ENCODE measurements at regions not wholly inside any gene's neighbourhood (a gene's known extent, or its start where the extent isn't known, plus 50 kb on each side); places are given as distances from the start of the nearest gene placed in this dataset.
"Not testable (repeated sequence)": the region's sequence is repeated elsewhere in the genome, so short reads cannot be mapped to it uniquely, and the experiment has no call there.

- no peak overlapping the region for H3K27ac Mint-ChIP-seq (ENCODE audit: unreplicated experiment)
- no peaks in the 10 kb centered on the region for H3K4me1 Mint-ChIP-seq (ENCODE audit: low read depth, unreplicated experiment)
These were observed 316.9 kb downstream of the CTH start for GRCh38 chr1:70727886-70728489.

DNA sequence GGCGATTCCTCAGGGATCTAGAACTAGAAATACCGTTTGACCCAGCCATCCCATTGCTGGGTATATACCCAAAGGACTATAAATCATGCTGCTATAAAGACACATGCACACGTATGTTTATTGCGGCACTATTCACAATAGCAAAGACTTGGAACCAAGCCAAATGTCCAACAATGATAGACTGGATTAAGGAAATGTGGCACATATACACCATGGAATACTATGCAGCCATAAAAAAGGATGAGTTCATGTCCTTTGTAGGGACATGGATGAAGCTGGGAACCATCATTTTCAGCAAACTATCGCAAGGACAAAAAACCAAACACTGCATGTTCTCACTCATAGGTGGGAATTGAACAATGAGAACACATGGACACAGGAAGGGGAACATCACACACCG is 311.1 kb downstream of the PTGER3 start:
- H3K27ac Mint-ChIP-seq (ENCODE audit: unreplicated experiment); DNase-seq; H3K27me3 Mint-ChIP-seq (ENCODE audit: unreplicated experiment); H3K36me3 Mint-ChIP-seq (ENCODE audit: unreplicated experiment); H3K4me1 Mint-ChIP-seq (ENCODE audit: low read depth, unreplicated experiment); H3K4me3 Mint-ChIP-seq (ENCODE audit: unreplicated experiment); H3K9me3 Mint-ChIP-seq (ENCODE audit: unreplicated experiment): not testable (repeated sequence)

More at GRCh38 chr1:70727886-70728489, 316.9 kb downstream of the CTH start:
- no peak for DNase-seq
- Mint-ChIP-seq H3K36me3 (ENCODE audit: unreplicated experiment) (no peaks in the 10 kb centered on the region), H3K27me3 (ENCODE audit: unreplicated experiment) (peaks cover 2% of the 10 kb centered on the region), H3K4me3 (ENCODE audit: unreplicated experiment) (no peak overlapping the region), H3K9me3 (ENCODE audit: unreplicated experiment) (peaks cover 4% of the 10 kb centered on the region)
- TF ChIP-seq, protein P1, sequence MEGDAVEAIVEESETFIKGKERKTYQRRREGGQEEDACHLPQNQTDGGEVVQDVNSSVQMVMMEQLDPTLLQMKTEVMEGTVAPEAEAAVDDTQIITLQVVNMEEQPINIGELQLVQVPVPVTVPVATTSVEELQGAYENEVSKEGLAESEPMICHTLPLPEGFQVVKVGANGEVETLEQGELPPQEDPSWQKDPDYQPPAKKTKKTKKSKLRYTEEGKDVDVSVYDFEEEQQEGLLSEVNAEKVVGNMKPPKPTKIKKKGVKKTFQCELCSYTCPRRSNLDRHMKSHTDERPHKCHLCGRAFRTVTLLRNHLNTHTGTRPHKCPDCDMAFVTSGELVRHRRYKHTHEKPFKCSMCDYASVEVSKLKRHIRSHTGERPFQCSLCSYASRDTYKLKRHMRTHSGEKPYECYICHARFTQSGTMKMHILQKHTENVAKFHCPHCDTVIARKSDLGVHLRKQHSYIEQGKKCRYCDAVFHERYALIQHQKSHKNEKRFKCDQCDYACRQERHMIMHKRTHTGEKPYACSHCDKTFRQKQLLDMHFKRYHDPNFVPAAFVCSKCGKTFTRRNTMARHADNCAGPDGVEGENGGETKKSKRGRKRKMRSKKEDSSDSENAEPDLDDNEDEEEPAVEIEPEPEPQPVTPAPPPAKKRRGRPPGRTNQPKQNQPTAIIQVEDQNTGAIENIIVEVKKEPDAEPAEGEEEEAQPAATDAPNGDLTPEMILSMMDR (IDR thresholded peaks at IDR 0.05; ENCODE audit: partially characterized antibody, unreplicated experiment): no peak

GRCh38 chr1:70737125-70737524 is 310.5 kb downstream of the PTGER3 start:
- Mint-ChIP-seq H3K4me3 (ENCODE audit: unreplicated experiment) (no peak overlapping the region), H3K9me3 (ENCODE audit: unreplicated experiment) (no peaks in the 10 kb centered on the region), H3K27me3 (ENCODE audit: unreplicated experiment) (no peaks in the 10 kb centered on the region), H3K4me1 (ENCODE audit: low read depth, unreplicated experiment) (no peaks in the 10 kb centered on the region), H3K27ac (ENCODE audit: unreplicated experiment) (no peak overlapping the region), H3K36me3 (ENCODE audit: unreplicated experiment) (peaks cover 7% of the 10 kb centered on the region)
- DNase-seq: no peak
- TF ChIP-seq, protein P1 (IDR thresholded peaks at IDR 0.05; ENCODE audit: partially characterized antibody, unreplicated experiment): no peak

GRCh38 chr1:70738624-70739023 is 309.0 kb downstream of the PTGER3 start:
- H3K4me3 Mint-ChIP-seq (ENCODE audit: unreplicated experiment): no peak overlapping the region
- H3K9me3 Mint-ChIP-seq (ENCODE audit: unreplicated experiment): no peaks in the 10 kb centered on the region
- H3K36me3 Mint-ChIP-seq (ENCODE audit: unreplicated experiment): peaks cover 7% of the 10 kb centered on the region
- H3K4me1 Mint-ChIP-seq (ENCODE audit: low read depth, unreplicated experiment): no peaks in the 10 kb centered on the region
- H3K27ac Mint-ChIP-seq (ENCODE audit: unreplicated experiment): no peak overlapping the region
- TF ChIP-seq, protein P1 (IDR thresholded peaks at IDR 0.05; ENCODE audit: partially characterized antibody, unreplicated experiment): no peak
- H3K27me3 Mint-ChIP-seq (ENCODE audit: unreplicated experiment): no peaks in the 10 kb centered on the region
- no peak for DNase-seq

DNA sequence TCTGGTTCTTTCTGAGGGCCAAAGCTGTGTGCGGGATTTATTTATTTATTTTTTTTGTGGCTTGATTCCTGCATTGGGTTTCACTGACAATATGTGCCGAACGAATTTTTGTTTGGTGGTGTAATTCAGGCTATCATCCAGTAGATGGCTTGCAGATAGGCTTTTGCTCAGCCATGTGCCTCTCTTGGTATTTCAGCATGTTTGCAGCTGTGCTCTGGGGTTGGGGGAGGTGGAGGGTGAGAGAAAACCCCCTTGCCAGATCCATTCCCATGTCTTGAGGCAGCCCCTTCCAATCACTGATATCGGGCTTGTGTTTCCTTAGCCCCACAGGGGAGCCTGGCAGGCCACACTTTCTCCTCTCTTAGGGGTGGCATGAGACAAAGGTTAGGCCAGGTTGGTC is 302.4 kb downstream of the PTGER3 start:
- Mint-ChIP-seq H3K36me3 (ENCODE audit: unreplicated experiment) (peaks cover 7% of the 10 kb centered on the region), H3K27ac (ENCODE audit: unreplicated experiment) (no peak overlapping the region), H3K9me3 (ENCODE audit: unreplicated experiment) (no peaks in the 10 kb centered on the region), H3K4me3 (ENCODE audit: unreplicated experiment) (no peak overlapping the region), H3K27me3 (ENCODE audit: unreplicated experiment) (no peaks in the 10 kb centered on the region), H3K4me1 (ENCODE audit: low read depth, unreplicated experiment) (no peaks in the 10 kb centered on the region)
- DNase-seq: no peak
- TF ChIP-seq, protein P1 (IDR thresholded peaks at IDR 0.05; ENCODE audit: partially characterized antibody, unreplicated experiment): peak; percentile 65

- H3K9me3 Mint-ChIP-seq (ENCODE audit: unreplicated experiment); H3K4me1 Mint-ChIP-seq (ENCODE audit: low read depth, unreplicated experiment); H3K27me3 Mint-ChIP-seq (ENCODE audit: unreplicated experiment); DNase-seq; H3K4me3 Mint-ChIP-seq (ENCODE audit: unreplicated experiment); H3K27ac Mint-ChIP-seq (ENCODE audit: unreplicated experiment); H3K36me3 Mint-ChIP-seq (ENCODE audit: unreplicated experiment): not testable (repeated sequence)
These were observed 301.6 kb downstream of the PTGER3 start for GRCh38 chr1:70746062-70746461.

- not testable (repeated sequence) for DNase-seq; H3K27me3 Mint-ChIP-seq (ENCODE audit: unreplicated experiment); H3K9me3 Mint-ChIP-seq (ENCODE audit: unreplicated experiment); H3K36me3 Mint-ChIP-seq (ENCODE audit: unreplicated experiment); H3K4me3 Mint-ChIP-seq (ENCODE audit: unreplicated experiment); H3K4me1 Mint-ChIP-seq (ENCODE audit: low read depth, unreplicated experiment); H3K27ac Mint-ChIP-seq (ENCODE audit: unreplicated experiment)
These were observed 300.5 kb downstream of the PTGER3 start for GRCh38 chr1:70747123-70747522.

- not testable (repeated sequence) for H3K9me3 Mint-ChIP-seq (ENCODE audit: unreplicated experiment); H3K4me3 Mint-ChIP-seq (ENCODE audit: unreplicated experiment); H3K27me3 Mint-ChIP-seq (ENCODE audit: unreplicated experiment); H3K4me1 Mint-ChIP-seq (ENCODE audit: low read depth, unreplicated experiment); H3K36me3 Mint-ChIP-seq (ENCODE audit: unreplicated experiment); DNase-seq; H3K27ac Mint-ChIP-seq (ENCODE audit: unreplicated experiment)
These were observed 295.8 kb downstream of the PTGER3 start for GRCh38 chr1:70751676-70752287.
